ENCODE measurements at regions not wholly inside any gene's neighbourhood (a gene's known extent, or its start where the extent isn't known, plus 50 kb on each side); places are given as distances from the start of the nearest gene placed in this dataset.

DNA sequence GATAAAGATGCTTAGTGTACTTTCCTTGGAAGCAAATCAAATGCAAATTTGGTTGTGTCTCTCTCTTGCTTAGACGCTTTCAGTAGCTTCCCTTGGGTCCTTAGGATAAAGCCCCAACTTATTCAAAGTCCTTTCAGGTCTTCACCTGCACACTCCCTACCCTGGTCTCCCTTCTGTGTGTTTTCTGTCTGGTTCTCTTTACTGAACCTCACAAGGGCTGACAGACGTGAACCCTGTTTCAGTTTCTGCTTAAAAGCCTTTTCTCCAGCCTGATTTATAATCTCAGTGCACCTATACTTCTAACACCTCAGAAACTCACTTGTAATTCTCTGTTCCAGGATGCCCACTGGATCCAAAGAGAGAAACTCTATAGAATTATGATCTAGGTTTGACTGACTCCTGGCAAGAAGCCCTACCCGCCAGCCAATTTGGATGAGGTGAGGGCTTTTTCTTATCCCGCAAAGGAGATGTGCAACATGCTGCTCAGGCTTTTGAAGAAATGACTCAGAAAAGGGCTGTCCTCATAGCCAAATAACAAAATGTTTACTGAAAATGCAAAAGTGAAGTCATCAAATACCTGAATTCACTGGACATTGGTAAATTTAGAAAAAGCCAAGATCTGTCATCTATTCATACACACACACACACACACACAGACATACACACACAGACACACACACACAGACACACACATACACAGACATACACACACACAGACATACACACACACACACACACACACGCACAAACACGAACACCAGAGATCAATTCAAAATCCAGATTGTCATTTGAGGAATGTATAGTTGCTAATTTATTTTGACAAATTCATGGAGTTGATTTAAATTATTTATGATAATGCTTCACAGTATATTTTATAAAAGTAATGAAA is 102.4 kb upstream of the EOMES start:
- Histone ChIP-seq H3K27ac (ENCODE audit: control insufficient read depth, insufficient read depth, low read length) (no peak overlapping the region), H3K79me2 (ENCODE audit: control insufficient read depth, insufficient read depth, low read length) (no peaks in the 10 kb centered on the region), H3K9me1 (ENCODE audit: control insufficient read depth, extremely low read depth, insufficient read depth, low read length) (no peaks in the 10 kb centered on the region), H3K36me3 (ENCODE audit: control insufficient read depth in 2 of 2, extremely low read depth in 1 of 2, insufficient read depth in 2 of 2, low read length in 2 of 2) (no peaks in the 10 kb centered on the region), H2AFZ (ENCODE audit: control insufficient read depth, low read length) (no peak overlapping the region), H3K4me1 (ENCODE audit: control insufficient read depth, extremely low read depth, insufficient read depth, low read length) (no peaks in the 10 kb centered on the region), H3K27me3 (ENCODE audit: control insufficient read depth, extremely low read depth, insufficient read depth, low read length) (no peaks in the 10 kb centered on the region), H3K9ac (ENCODE audit: control insufficient read depth, extremely low read depth, insufficient read depth, low read length) (no peak overlapping the region), H3K9me3 (ENCODE audit: control insufficient read depth, low read depth, low read length) (no peaks in the 10 kb centered on the region), H4K20me1 (ENCODE audit: control insufficient read depth, extremely low read depth, insufficient read depth, low read length) (no peaks in the 10 kb centered on the region), H3K4me2 (ENCODE audit: control insufficient read depth, extremely low read depth, insufficient read depth, low read depth, low read length) (no peak overlapping the region), H3K4me3 (ENCODE audit: control insufficient read depth in 2 of 3, extremely low read depth in 1 of 3, insufficient read depth in 2 of 3, low read depth in 1 of 3, low read length in 3 of 3) (no peak overlapping the region)
- peak; percentile 23 for FAIRE-seq
- dilution Hi-C loops (cut with MboI; ENCODE audit: extremely low pct_ligation_motif_present, low sequenced_read_pairs) = no loop called here
- TF ChIP-seq, protein P1, sequence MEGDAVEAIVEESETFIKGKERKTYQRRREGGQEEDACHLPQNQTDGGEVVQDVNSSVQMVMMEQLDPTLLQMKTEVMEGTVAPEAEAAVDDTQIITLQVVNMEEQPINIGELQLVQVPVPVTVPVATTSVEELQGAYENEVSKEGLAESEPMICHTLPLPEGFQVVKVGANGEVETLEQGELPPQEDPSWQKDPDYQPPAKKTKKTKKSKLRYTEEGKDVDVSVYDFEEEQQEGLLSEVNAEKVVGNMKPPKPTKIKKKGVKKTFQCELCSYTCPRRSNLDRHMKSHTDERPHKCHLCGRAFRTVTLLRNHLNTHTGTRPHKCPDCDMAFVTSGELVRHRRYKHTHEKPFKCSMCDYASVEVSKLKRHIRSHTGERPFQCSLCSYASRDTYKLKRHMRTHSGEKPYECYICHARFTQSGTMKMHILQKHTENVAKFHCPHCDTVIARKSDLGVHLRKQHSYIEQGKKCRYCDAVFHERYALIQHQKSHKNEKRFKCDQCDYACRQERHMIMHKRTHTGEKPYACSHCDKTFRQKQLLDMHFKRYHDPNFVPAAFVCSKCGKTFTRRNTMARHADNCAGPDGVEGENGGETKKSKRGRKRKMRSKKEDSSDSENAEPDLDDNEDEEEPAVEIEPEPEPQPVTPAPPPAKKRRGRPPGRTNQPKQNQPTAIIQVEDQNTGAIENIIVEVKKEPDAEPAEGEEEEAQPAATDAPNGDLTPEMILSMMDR (optimal IDR thresholded peaks at IDR 0.05 in 1 of 3, IDR thresholded peaks at IDR 0.05 in 1 of 3, conservative IDR thresholded peaks at IDR 0.05 in 1 of 3; ENCODE audit: extremely low read depth in 1 of 3, insufficient read depth in 2 of 3, low read length in 3 of 3) = no peak
- no peak for TF ChIP-seq EZH2 (IDR thresholded peaks at IDR 0.05; ENCODE audit: low read length)
- DNase-seq (ENCODE audit: low read depth, low spot score) = no peak

DNA sequence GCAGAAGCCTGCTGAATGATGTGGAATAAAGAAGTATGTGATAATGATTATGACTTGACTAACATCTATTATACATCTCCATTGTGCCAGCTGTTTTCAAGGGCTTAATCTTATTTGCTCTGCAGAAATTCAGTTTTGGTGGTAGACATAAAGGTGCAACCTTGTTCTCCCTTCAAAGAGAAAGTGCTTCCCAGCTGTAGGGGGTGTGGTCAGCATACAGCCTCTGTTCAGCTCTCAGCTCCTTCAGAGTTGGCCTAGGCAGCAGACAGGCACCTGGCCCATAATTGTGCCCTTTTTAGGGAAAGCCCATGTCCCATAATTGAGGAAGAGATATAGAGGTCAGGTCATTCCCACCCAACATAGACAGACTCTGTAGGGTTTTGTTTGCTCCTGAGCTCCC is 104.3 kb upstream of the EOMES start:
- FAIRE-seq (no peak), DNase-seq (ENCODE audit: low read depth, low spot score) (no peak)
- Histone ChIP-seq H3K36me3 (ENCODE audit: control insufficient read depth in 2 of 2, extremely low read depth in 1 of 2, insufficient read depth in 2 of 2, low read length in 2 of 2) (no peaks in the 10 kb centered on the region), H3K4me1 (ENCODE audit: control insufficient read depth, extremely low read depth, insufficient read depth, low read length) (no peaks in the 10 kb centered on the region), H3K9ac (ENCODE audit: control insufficient read depth, extremely low read depth, insufficient read depth, low read length) (no peak overlapping the region), H3K9me1 (ENCODE audit: control insufficient read depth, extremely low read depth, insufficient read depth, low read length) (no peaks in the 10 kb centered on the region), H3K9me3 (ENCODE audit: control insufficient read depth, low read depth, low read length) (no peaks in the 10 kb centered on the region), H3K79me2 (ENCODE audit: control insufficient read depth, insufficient read depth, low read length) (no peaks in the 10 kb centered on the region), H3K27me3 (ENCODE audit: control insufficient read depth, extremely low read depth, insufficient read depth, low read length) (no peaks in the 10 kb centered on the region), H3K27ac (ENCODE audit: control insufficient read depth, insufficient read depth, low read length) (no peak overlapping the region), H2AFZ (ENCODE audit: control insufficient read depth, low read length) (no peak overlapping the region), H4K20me1 (ENCODE audit: control insufficient read depth, extremely low read depth, insufficient read depth, low read length) (no peaks in the 10 kb centered on the region), H3K4me3 (ENCODE audit: control insufficient read depth in 2 of 3, extremely low read depth in 1 of 3, insufficient read depth in 2 of 3, low read depth in 1 of 3, low read length in 3 of 3) (no peak overlapping the region), H3K4me2 (ENCODE audit: control insufficient read depth, extremely low read depth, insufficient read depth, low read depth, low read length) (no peak overlapping the region)
- dilution Hi-C loops (cut with MboI; ENCODE audit: extremely low pct_ligation_motif_present, low sequenced_read_pairs) = no loop called here
- no peak for TF ChIP-seq EZH2 (IDR thresholded peaks at IDR 0.05; ENCODE audit: low read length)
- TF ChIP-seq, protein P1 (optimal IDR thresholded peaks at IDR 0.05 in 1 of 3, IDR thresholded peaks at IDR 0.05 in 1 of 3, conservative IDR thresholded peaks at IDR 0.05 in 1 of 3; ENCODE audit: extremely low read depth in 1 of 3, insufficient read depth in 2 of 3, low read length in 3 of 3) = no peak

Measured in keratinocyte (primary cell).